GM12878 (cell line): ENCODE measurements at regions not wholly inside any gene's neighbourhood (a gene's known extent, or its start where the extent isn't known, plus 50 kb on each side); places are given as distances from the start of the nearest gene placed in this dataset.

ENCODE experiments used
- CTCF ChIP-seq, 3 experiments: IDR thresholded peaks in 2 of 3; conservative IDR thresholded peaks in 1 of 3; 2 replicates each; pipeline ENCODE4 v1.5.1; 2011; ENCODE audit warnings: low read depth in 3 of 3, low read length in 3 of 3, mild to moderate bottlenecking in 3 of 3, control low read depth in 2 of 3, moderate library complexity in 2 of 3, inconsistent platforms in 1 of 3, mixed read lengths in 1 of 3; ENCODE audit not compliant: control insufficient read depth in 2 of 3, insufficient read depth in 1 of 3; ENCODE audit errors: extremely low read depth in 1 of 3
- TF ChIP-seq, protein P1 (sequence below): fragments of 450-650 bp; formaldehyde crosslinking; IDR thresholded peaks from 2 replicates; pipeline ENCODE4 v1.5.0; 2022; ENCODE audit warnings: mild to moderate bottlenecking, missing genetic modification characterization

- TF ChIP-seq CTCF (IDR thresholded peaks at IDR 0.05 in 2 of 3, conservative IDR thresholded peaks at IDR 0.05 in 1 of 3; ENCODE audit: control insufficient read depth in 2 of 3, extremely low read depth in 1 of 3, insufficient read depth in 1 of 3, low read depth in 3 of 3, low read length in 3 of 3): no peak
- TF ChIP-seq, protein P1, sequence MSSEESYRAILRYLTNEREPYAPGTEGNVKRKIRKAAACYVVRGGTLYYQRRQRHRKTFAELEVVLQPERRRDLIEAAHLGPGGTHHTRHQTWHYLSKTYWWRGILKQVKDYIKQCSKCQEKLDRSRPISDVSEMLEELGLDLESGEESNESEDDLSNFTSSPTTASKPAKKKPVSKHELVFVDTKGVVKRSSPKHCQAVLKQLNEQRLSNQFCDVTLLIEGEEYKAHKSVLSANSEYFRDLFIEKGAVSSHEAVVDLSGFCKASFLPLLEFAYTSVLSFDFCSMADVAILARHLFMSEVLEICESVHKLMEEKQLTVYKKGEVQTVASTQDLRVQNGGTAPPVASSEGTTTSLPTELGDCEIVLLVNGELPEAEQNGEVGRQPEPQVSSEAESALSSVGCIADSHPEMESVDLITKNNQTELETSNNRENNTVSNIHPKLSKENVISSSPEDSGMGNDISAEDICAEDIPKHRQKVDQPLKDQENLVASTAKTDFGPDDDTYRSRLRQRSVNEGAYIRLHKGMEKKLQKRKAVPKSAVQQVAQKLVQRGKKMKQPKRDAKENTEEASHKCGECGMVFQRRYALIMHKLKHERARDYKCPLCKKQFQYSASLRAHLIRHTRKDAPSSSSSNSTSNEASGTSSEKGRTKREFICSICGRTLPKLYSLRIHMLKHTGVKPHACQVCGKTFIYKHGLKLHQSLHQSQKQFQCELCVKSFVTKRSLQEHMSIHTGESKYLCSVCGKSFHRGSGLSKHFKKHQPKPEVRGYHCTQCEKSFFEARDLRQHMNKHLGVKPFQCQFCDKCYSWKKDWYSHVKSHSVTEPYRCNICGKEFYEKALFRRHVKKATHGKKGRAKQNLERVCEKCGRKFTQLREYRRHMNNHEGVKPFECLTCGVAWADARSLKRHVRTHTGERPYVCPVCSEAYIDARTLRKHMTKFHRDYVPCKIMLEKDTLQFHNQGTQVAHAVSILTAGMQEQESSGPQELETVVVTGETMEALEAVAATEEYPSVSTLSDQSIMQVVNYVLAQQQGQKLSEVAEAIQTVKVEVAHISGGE: no peak
Observed at GRCh38 chr7:42744746-42745145, 167.1 kb downstream of the C7orf25 start.
